Transverse colon (tissue), 4 donors: ENCODE measurements at regions not wholly inside any gene's neighbourhood (a gene's known extent, or its start where the extent isn't known, plus 50 kb on each side); places are given as distances from the start of the nearest gene placed in this dataset.

Experiments used
- DNase-seq: peaks from one replicate; pipeline ENCODE4 v3.0.0-alpha.2; 2019
- H3K27ac ChIP-seq, 4 donors: fragments of 200-600 bp; sonication (generic); 2 replicates each; pipeline ENCODE4 v1.5.1; 2016 to 2018; ENCODE audit warnings: inconsistent platforms in 4 of 4
- H3K27me3 ChIP-seq: fragments of 200-600 bp; sonication (generic); 2 replicates; pipeline ENCODE4 v1.5.1; 2017; ENCODE audit warnings: inconsistent platforms
- H3K36me3 ChIP-seq, 4 donors: fragments of 200-600 bp; sonication (generic); 2 replicates each; pipeline ENCODE4 v1.5.1; 2017 to 2019; ENCODE audit warnings: inconsistent platforms in 4 of 4
- H3K4me1 ChIP-seq, 4 donors: fragments of 200-600 bp; sonication (generic); 2 replicates each; pipeline ENCODE4 v1.5.1; 2017 to 2020; ENCODE audit warnings: inconsistent platforms in 4 of 4
- H3K4me3 ChIP-seq, 4 donors: fragments of 200-600 bp; sonication (generic); 1 replicate in 1 of 4; 2 replicates in 3 of 4; pipeline versions ENCODE4 v1.5.1 to v1.6.1; 2017 to 2019; ENCODE audit warnings: inconsistent platforms in 4 of 4
- H3K9me3 ChIP-seq, 2 donors: fragments of 200-600 bp; sonication (generic); 2 replicates each; pipeline ENCODE4 v1.5.1; 2017 to 2019; ENCODE audit warnings: inconsistent platforms in 2 of 2
- EP300 ChIP-seq: sonication (generic); formaldehyde crosslinking; IDR thresholded peaks from one replicate; pipeline ENCODE4 v1.6.1; 2017; ENCODE audit warnings: antibody characterized with exemption, low read depth
- POLR2A ChIP-seq: fragments of 450-650 bp; IDR thresholded peaks from one replicate; pipeline ENCODE4 v1.6.1; 2016; ENCODE audit warnings: antibody characterized with exemption, mild to moderate bottlenecking, moderate library complexity
- POLR2AphosphoS5 ChIP-seq, 3 donors: sonication (generic); formaldehyde crosslinking; IDR thresholded peaks; one replicate each; pipeline ENCODE4 v1.6.1; 2016; ENCODE audit warnings: antibody characterized with exemption in 3 of 3
- WGBS, 2 donors: methylation state at CpG; one replicate each; pipeline ENCODE4 v1.1.5; 2018; ENCODE audit warnings: low coverage in 1 of 2; 5-methylcytosine and 5-hydroxymethylcytosine counted together
- in situ Hi-C, 4 donors: fragments of 200-750 bp; cut with MboI; loops; one replicate each; pipeline versions ENCODE4 v1.15.0 to v1.15.1; 2017; ENCODE audit warnings: low sequenced_read_pairs in 3 of 4, low pct_ligation_motif_present in 1 of 4, low pct_unique_long_range_greater_than_20kb in 1 of 4
- intact Hi-C: fragments of 100-400 bp; cut with DNase I; formaldehyde crosslinking; loops from one replicate; pipeline ENCODE4 v1.15.1; 2023; ENCODE audit warnings: low total_unique reads
- TF ChIP-seq, protein P1 (sequence below), 5 experiments: fragments of 200-600 bp in 3 of 5; fragments of 450-650 bp in 2 of 5; sonication (generic) in 3 of 5; IDR thresholded peaks; 1 replicate in 2 of 5; 2 replicates in 3 of 5; pipeline ENCODE4 v1.5.1; 2016 to 2017; ENCODE audit warnings: antibody characterized with exemption in 5 of 5, inconsistent platforms in 3 of 5, mild to moderate bottlenecking in 2 of 5, moderate library complexity in 1 of 5

GRCh38 chr12:124688356-124688992 lies 121.1 kb upstream of the NCOR2 start:
- Histone ChIP-seq H3K4me3 (no peak overlapping the region), H3K27me3 (no peaks in the 10 kb centered on the region), H3K4me1 (peaks cover 0 to 39% (median 7%) of the 10 kb centered on the region in 4 donors), H3K9me3 (peaks cover 0 to 3% of the 10 kb centered on the region in 2 donors), H3K27ac (peak overlapping the region; percentile 39 to 65 (median 50)), H3K36me3 (no peaks in the 10 kb centered on the region)
- intact Hi-C loops = no loop called here
- TF ChIP-seq POLR2AphosphoS5 (IDR thresholded peaks at IDR 0.05) = no peak
- TF ChIP-seq EP300 = no peak
- no peak for TF ChIP-seq POLR2A
- no peak for DNase-seq
- in situ Hi-C loops = no loop called here
- 53 to 69% methylated on average over 5 to 6 of the region's 6 CpGs for WGBS, 2 donors

DNA sequence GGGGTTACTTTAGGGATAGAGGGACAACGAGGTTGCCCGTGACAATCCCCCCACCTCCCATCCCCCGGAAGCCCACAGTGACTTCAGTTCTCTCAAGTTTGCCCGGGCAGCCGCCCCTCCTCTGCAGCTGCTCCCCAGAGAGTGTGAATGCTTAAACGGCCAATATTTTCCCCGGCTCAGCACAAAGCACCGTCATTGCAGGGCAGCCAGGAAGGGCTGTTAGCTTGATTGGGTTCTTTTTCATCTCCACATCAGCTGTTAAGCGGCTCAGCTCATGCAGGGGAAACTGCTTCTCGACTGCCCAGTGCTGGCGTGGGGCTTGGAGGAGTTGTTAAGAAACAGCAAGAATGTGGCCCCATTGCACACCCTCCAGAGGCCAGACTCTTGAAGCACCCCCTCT lies 120.5 kb upstream of the NCOR2 start:
- DNase-seq = no peak
- Histone ChIP-seq H3K36me3 (no peaks in the 10 kb centered on the region), H3K4me1 (peaks cover 0 to 44% (median 7%) of the 10 kb centered on the region in 4 donors), H3K27me3 (no peaks in the 10 kb centered on the region), H3K27ac (peak overlapping the region; percentile 39 to 65 (median 56)), H3K9me3 (peaks cover 0 to 3% of the 10 kb centered on the region in 2 donors), H3K4me3 (no peak overlapping the region)
- in situ Hi-C loops (no loop called here), intact Hi-C loops (no loop called here)
- WGBS, 2 donors = 45% methylated on average over 11 of the region's 11 CpGs; no CpG with 5 or more reads in 1 of the 2 donors
- TF ChIP-seq POLR2A (no peak), EP300 (no peak), POLR2AphosphoS5 (IDR thresholded peaks at IDR 0.05) (no peak)
- TF ChIP-seq, protein P1, sequence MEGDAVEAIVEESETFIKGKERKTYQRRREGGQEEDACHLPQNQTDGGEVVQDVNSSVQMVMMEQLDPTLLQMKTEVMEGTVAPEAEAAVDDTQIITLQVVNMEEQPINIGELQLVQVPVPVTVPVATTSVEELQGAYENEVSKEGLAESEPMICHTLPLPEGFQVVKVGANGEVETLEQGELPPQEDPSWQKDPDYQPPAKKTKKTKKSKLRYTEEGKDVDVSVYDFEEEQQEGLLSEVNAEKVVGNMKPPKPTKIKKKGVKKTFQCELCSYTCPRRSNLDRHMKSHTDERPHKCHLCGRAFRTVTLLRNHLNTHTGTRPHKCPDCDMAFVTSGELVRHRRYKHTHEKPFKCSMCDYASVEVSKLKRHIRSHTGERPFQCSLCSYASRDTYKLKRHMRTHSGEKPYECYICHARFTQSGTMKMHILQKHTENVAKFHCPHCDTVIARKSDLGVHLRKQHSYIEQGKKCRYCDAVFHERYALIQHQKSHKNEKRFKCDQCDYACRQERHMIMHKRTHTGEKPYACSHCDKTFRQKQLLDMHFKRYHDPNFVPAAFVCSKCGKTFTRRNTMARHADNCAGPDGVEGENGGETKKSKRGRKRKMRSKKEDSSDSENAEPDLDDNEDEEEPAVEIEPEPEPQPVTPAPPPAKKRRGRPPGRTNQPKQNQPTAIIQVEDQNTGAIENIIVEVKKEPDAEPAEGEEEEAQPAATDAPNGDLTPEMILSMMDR (IDR thresholded peaks at IDR 0.05) = no peak

DNA sequence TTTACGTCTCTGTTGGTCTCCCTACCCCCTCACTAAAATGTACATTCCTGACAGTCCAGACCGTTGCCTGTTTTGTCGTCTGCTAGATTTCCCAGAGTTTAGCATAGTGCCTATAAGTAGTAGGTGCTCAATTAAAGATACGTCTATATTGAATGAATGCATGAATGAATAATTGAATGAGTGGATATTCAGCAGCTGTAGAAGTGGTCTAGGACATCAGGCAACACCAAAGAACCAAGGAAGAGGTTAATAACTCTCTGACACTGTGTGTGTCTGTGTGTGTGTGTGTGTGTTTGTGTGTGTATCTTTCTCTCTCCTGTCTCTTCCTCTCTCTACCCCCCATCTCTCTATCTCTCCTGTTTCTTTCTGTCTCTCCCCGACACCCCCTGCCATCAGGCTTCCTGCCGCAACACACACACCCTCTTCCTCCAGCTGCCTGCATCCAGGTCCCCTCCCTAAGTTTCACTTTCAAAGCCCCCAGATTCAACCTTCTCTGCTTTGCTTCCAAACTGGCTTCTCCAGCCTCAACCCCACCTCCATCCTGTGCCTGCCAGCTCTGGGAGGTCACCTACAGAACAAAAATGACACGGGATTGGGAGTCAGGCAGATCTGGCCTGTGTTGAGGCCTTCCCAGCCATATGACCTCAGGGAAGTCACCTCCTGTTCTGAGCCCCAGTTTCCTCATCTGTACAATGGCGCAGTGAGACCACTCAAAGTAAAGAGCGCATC lies 119.9 kb upstream of the NCOR2 start:
- TF ChIP-seq POLR2A (no peak), POLR2AphosphoS5 (IDR thresholded peaks at IDR 0.05) (no peak), EP300 (no peak)
- TF ChIP-seq, protein P1 (IDR thresholded peaks at IDR 0.05) = no peak
- 60 to 70% methylated on average over 4 to 9 of the region's 9 CpGs for WGBS, 2 donors
- DNase-seq = no peak
- Histone ChIP-seq H3K27ac (peak overlapping the region; percentile 39 to 65 (median 56)), H3K27me3 (no peaks in the 10 kb centered on the region), H3K36me3 (no peaks in the 10 kb centered on the region), H3K4me3 (no peak overlapping the region), H3K4me1 (peaks cover 0 to 47% (median 10%) of the 10 kb centered on the region in 4 donors), H3K9me3 (peaks cover 0 to 3% of the 10 kb centered on the region in 2 donors)
- intact Hi-C loops = no loop called here
- in situ Hi-C loops = no loop called here

GRCh38 chr12:124686370-124687173 lies 119.2 kb upstream of the NCOR2 start:
- DNase-seq = no peak
- Histone ChIP-seq H3K36me3 (no peaks in the 10 kb centered on the region), H3K27ac (peak overlapping the region; percentile 75 to 86 (median 80)), H3K9me3 (no peaks in the 10 kb centered on the region), H3K4me3 (no peak overlapping the region), H3K4me1 (peaks cover 2 to 54% (median 15%) of the 10 kb centered on the region in 4 donors), H3K27me3 (no peaks in the 10 kb centered on the region)
- in situ Hi-C loops = no loop called here
- TF ChIP-seq POLR2AphosphoS5 (IDR thresholded peaks at IDR 0.05) = no peak
- no peak for TF ChIP-seq POLR2A
- TF ChIP-seq EP300 = no peak
- TF ChIP-seq, protein P1 (IDR thresholded peaks at IDR 0.05) = no peak
- WGBS, 2 donors = 83 to 93% methylated on average over 1 to 9 of the region's 9 CpGs
- intact Hi-C loops = no loop called here
